Thyroid gland (tissue), 4 donors: ENCODE measurements at regions not wholly inside any gene's neighbourhood (a gene's known extent, or its start where the extent isn't known, plus 50 kb on each side); places are given as distances from the start of the nearest gene placed in this dataset.

Experiments
- CTCF ChIP-seq, 6 experiments: fragments of 200-600 bp in 3 of 6; fragments of 450-650 bp in 3 of 6; sonication (generic) in 3 of 6; IDR thresholded peaks; one replicate each; pipeline ENCODE4 v1.5.1; 2016 to 2019; ENCODE audit warnings: antibody characterized with exemption in 6 of 6, mild to moderate bottlenecking in 2 of 6, inconsistent platforms in 1 of 6, moderate library complexity in 1 of 6
- POLR2A ChIP-seq, 2 donors: fragments of 450-650 bp; IDR thresholded peaks; one replicate each; pipeline ENCODE4 v1.6.1; 2017; ENCODE audit warnings: antibody characterized with exemption in 2 of 2, mild to moderate bottlenecking in 2 of 2, moderate library complexity in 1 of 2

DNA sequence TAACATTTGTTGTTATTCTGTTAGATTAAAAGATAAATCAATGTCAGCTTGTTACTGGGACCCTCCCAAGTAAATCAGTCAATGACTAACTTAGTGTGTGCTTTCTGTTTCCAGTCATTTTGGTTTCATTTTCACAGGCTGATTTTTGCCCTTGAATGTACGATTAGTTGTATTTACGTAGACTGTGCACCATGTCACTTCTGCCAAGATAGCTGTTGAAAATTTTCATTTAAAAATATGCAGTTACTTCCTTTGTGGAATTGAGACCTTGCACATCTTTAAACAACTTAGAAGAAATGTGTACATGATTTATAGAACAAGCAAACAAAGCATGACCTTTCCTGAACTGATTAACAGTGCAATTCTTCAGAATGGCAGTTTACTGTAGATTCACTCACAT lies 944.8 kb upstream of the CITED2 start:
- no peak for TF ChIP-seq CTCF (IDR thresholded peaks at IDR 0.05)
- TF ChIP-seq POLR2A (IDR thresholded peaks at IDR 0.05), result no peak
